ENCODE measurements at regions not wholly inside any gene's neighbourhood (a gene's known extent, or its start where the extent isn't known, plus 50 kb on each side); places are given as distances from the start of the nearest gene placed in this dataset.

DNA sequence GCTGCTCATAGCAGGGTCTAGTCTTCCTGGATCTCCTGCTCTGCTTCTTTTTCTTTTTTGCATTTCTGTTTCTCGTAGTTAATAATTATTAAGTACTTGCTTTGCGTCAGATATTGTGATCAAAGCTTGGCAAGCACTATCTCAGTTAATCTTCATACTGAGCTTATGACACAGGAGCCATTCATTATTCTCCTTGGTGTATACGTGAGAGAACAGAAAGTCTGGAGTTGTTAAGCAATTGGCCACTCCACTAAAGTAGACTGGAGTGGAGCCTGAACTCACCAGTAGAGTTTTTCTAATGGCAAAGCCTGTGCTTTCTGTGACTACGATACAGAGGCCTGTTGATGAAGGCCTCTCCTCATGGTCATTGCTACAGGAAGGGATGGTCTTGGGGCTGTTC, 285.9 kb downstream of the RFC3 start:
- no peak for DNase-seq (ENCODE audit: low read depth in 2 of 3, low spot score in 2 of 3)

DNA sequence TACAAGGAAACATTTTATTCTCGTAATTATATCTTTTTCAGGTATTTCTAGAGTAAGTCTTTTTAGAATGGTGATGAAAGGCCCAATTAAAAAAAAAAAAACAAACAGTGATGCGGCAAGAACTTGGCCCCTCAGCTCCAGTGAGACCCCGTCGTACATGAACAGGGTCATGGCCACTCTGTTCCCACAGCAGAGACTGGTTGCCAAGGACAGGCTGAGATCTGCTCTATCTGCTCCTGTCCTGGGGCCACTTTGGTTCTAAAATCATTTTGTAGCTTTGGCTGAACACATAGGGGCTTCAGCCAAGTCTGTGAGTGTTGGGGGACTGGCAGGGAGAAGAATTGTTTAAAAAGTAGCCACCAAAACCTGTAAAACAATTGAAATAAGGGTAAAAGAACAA, 286.9 kb downstream of the RFC3 start:
- DNase-seq (ENCODE audit: low read depth in 2 of 3, low spot score in 2 of 3): no peak

GRCh38 chr13:34107806-34108205, 289.9 kb downstream of the RFC3 start:
- no peak for DNase-seq (ENCODE audit: low read depth in 2 of 3, low spot score in 2 of 3)

- DNase-seq (ENCODE audit: low read depth in 2 of 3, low spot score in 2 of 3): no peak
Measured at GRCh38 chr13:34108410-34108809, 290.5 kb downstream of the RFC3 start.

DNA sequence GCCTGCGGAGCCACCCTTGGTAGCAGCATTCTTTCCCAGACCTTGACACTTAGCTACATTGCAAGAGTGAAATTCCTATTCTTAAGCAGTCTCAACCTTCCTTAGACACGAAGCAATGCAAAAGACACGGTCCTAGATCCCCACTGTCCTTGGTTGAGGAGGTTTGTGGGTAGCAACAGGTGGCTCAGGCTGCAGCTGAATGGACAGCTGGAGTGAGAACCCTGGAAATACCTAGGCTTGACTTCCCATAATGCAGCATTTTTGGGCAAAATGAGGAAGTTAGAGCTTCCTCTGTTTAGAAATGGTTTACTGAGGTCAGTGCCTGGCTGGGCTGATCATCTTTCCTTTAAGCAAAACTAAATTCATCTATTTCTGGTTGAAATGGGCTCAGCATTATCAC, 296.6 kb downstream of the RFC3 start:
- no peak for DNase-seq (ENCODE audit: low read depth in 2 of 3, low spot score in 2 of 3)

DNA sequence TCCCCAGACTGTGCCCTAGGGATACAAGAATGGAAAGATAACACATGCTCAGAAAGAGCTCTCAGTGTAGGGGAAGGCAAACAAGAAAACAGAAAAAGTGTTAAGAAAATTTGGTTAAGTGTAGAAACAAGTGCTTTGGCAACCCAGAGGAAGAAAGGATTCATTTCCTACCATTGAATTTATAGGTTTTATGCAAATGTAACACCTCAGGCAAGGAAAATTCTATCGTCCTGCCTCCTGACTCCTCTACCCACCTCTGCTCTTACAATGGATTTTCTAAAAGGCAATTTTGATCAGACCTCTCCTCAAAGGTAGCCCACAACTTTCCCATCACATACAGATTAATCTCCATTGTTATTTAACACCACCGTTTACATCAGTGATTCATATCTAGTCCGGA, 298.7 kb downstream of the RFC3 start:
- DNase-seq (ENCODE audit: low read depth in 2 of 3, low spot score in 2 of 3): no peak

GRCh38 chr13:34124666-34125306, 306.8 kb downstream of the RFC3 start:
- DNase-seq (ENCODE audit: low read depth in 2 of 3, low spot score in 2 of 3): no peak

- DNase-seq (ENCODE audit: low read depth in 2 of 3, low spot score in 2 of 3): no peak
Measured at GRCh38 chr13:34127523-34127922, 309.6 kb downstream of the RFC3 start.

- DNase-seq (ENCODE audit: low read depth in 2 of 3, low spot score in 2 of 3): no peak
Measured at GRCh38 chr13:34128661-34129060, 310.7 kb downstream of the RFC3 start.

GRCh38 chr13:34129436-34129835, 311.5 kb downstream of the RFC3 start:
- DNase-seq (ENCODE audit: low read depth in 2 of 3, low spot score in 2 of 3): no peak

DNA sequence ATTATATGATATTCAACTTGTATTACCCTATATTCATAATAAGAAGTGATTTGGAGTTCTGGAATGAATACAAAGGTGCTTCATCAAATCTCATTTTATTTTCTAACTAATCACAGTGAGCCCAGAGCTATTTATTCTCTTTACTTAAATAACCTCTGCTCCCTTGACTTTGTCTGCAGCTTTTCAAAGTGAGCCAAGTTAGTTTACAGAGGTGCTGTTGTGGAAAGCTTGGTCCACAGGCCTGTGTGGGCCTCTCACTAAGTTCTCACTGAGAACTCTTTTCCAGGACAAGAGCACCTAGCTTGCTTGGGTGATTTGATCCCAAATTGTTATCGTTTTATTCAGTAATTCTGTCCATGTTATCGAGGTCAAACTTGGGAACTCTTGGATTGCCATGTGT, 319.3 kb downstream of the RFC3 start:
- DNase-seq (ENCODE audit: low read depth in 2 of 3, low spot score in 2 of 3): no peak

DNA sequence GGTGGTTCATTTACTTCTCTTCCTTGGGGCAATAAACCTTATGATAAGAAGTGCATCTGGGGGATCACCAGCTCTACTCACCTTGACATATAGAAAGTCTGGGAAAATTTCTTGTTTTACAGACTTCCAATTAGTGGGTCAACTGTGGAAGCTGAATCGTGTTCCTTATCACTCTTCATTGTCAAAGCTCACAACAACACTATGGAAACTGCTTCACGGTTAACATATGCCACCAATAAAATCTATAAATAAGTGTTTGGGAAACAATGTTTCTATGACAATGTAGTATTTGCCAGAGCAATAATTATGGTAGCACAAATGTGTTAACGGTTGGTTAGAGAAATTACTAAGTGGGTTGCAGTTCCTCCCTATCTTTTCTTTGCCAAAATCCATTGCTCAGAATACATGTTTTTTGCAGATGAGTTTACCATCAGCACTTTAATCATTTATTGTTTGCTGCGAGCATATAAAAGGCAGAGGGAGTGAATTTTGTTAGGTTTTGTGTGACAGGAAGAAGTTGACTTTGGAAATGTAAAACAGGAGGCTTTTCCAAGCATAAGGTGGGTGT, 321.8 kb downstream of the RFC3 start:
- DNase-seq (ENCODE audit: low read depth in 2 of 3, low spot score in 2 of 3): no peak

DNA sequence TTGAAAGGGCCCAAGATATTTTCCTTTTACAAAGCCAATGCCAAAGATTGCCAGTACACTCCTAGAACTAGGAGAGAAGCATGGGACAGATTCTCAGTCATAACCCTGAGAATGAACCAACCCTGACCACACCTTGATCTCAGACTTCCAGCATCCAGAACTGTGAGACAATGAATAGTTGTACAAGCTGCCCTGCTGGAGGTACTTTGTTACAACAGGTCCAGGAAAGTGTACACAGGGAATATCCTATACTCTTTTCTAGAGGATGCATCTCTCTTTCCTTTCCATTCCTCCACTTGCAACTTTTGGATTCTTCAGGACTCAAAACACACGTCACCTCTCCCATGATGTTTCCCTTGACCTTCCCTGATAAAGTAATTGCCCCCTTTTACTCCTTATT, 325.7 kb downstream of the RFC3 start:
- no peak for DNase-seq (ENCODE audit: low read depth in 2 of 3, low spot score in 2 of 3)

- no peak for DNase-seq (ENCODE audit: low read depth in 2 of 3, low spot score in 2 of 3)
Measured at GRCh38 chr13:34144142-34144541, 326.2 kb downstream of the RFC3 start.

GRCh38 chr13:34145061-34145460, 327.1 kb downstream of the RFC3 start:
- DNase-seq (ENCODE audit: low read depth in 2 of 3, low spot score in 2 of 3): no peak

- no peak for DNase-seq (ENCODE audit: low read depth in 2 of 3, low spot score in 2 of 3)
Measured at GRCh38 chr13:34148359-34148758, 330.4 kb downstream of the RFC3 start.

DNA sequence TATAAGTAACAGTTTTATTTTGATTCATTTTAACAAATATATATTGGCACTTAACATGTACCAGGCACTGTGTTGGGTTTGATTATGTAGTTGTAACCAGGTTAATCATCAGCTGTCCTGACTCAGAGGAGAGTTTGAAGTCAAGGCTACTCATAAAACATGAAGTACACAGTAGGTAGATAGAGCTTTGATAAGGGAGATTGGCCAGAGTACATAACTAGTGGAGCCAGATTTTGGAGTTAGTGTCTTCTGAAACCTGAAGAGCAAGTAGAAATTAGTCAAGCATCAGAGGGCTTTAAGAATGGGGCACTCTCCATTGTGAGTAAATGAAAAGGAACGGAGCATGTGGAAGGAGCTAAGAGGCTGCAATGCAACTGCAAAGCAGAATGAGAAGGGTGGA, 333.9 kb downstream of the RFC3 start:
- no peak for DNase-seq (ENCODE audit: low read depth in 2 of 3, low spot score in 2 of 3)

GRCh38 chr13:34152409-34152808, 334.5 kb downstream of the RFC3 start:
- no peak for DNase-seq (ENCODE audit: low read depth in 2 of 3, low spot score in 2 of 3)

GRCh38 chr13:34152996-34153395, 335.0 kb downstream of the RFC3 start:
- no peak for DNase-seq (ENCODE audit: low read depth in 2 of 3, low spot score in 2 of 3)

DNA sequence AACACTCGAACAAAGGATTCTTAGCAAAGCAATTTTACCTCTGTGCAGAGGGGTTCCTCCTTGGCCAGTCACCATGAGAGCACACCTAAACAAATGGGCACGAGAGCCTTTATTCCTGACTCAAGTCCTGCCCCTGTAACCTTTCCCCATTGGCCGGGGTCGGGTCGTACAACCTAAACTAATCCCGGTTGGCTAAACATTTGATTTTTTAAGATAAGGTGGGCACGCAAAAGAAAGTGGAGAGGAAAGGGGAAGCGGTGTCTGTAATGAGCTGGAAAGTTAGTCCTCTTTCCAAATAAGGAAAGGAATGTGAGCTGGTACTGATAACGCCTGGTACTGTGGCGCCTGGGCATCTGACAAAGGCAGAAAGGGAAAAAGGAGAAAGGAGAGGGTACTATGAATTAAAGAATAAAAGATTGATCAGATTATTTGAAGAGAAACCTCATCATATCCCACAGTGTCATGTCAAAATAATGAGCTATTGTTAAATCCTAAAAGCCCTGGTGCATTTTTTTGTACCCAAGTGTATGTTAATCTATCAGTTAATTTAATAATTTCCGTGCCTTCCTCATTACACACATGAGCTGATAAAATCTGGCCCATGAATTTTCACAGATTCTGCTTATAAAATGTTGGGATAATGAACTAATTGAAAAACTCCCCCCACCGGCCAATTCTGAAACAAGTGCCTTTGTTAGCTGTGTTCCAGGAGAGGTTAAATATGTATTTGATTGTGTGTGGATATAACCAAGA, 335.7 kb downstream of the RFC3 start:
- DNase-seq (ENCODE audit: low read depth in 2 of 3, low spot score in 2 of 3): no peak

DNA sequence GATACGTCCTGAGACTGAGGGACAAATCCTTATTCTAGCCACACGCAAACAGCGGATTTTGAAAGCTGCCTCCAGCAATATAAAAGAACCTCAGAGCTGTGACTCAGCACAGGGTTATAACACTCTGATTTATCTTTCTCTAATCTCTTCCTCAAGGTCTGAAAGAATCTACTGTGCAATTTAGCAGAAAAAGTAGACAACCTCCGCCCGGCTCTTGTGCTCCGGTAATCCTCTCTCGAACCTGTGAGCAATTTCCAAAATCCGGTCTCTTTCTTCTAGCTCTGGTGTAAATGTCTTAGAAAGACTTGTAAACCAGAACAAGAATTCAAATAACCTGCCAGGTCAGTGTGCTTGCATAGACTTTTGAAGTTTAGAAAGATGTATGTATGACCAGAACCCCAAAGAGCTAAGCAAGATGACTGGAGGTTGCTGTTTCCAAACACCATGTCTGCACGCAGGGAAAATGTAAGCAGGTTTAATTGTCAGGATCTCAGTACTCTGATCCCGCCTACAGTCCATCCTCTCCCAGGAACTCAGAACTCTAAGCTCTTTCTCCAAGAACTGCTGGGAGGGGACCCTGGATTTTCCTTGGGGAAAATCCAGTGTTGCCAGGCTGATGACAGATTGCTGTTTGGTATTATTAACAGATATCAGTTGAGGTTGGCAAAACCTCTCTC, 338.1 kb downstream of the RFC3 start:
- DNase-seq (ENCODE audit: low read depth in 2 of 3, low spot score in 2 of 3): no peak

- DNase-seq (ENCODE audit: low read depth in 2 of 3, low spot score in 2 of 3): peak in 2 of 3 experiments; percentile 11 to 15
Measured at GRCh38 chr13:34156841-34157365, 339.0 kb downstream of the RFC3 start.

Data from activated CD8-positive, alpha-beta memory T cell treated with anti-CD3 and anti-CD28 coated beads for 48 hours (primary cell).